ENCODE measurements at regions not wholly inside any gene's neighbourhood (a gene's known extent, or its start where the extent isn't known, plus 50 kb on each side); places are given as distances from the start of the nearest gene placed in this dataset.
"Not testable (repeated sequence)": the region's sequence is repeated elsewhere in the genome, so short reads cannot be mapped to it uniquely, and the experiment has no call there.

- no peaks in the 10 kb centered on the region for H3K27me3 ChIP-seq (ENCODE audit: control insufficient read depth in 1 of 2, insufficient read depth in 2 of 2, low read length in 2 of 2)
- H3K9me3 ChIP-seq (ENCODE audit: control insufficient read depth in 2 of 2, low read length in 2 of 2) = no peaks in the 10 kb centered on the region
These were observed 169.6 kb upstream of the EPHA4 start for GRCh38 chr2:221741496-221742211.

GRCh38 chr2:221731432-221732145, 159.5 kb upstream of the EPHA4 start:
- Histone ChIP-seq H3K4me1 (ENCODE audit: control insufficient read depth, insufficient read depth, low read length) (no peaks in the 10 kb centered on the region), H3K27me3 (ENCODE audit: control insufficient read depth in 1 of 2, insufficient read depth in 2 of 2, low read length in 2 of 2) (no peaks in the 10 kb centered on the region), H3K36me3 (ENCODE audit: control insufficient read depth in 2 of 2, insufficient read depth in 2 of 2, low read length in 2 of 2) (no peaks in the 10 kb centered on the region), H3K4me3 (ENCODE audit: low read length in 2 of 2) (no peak overlapping the region), H3K9ac (ENCODE audit: low read length in 2 of 2) (no peak overlapping the region), H3K9me3 (ENCODE audit: control insufficient read depth in 2 of 2, low read length in 2 of 2) (no peaks in the 10 kb centered on the region), H3K27ac (ENCODE audit: low read length) (no peak overlapping the region)

More at GRCh38 chr2:221741496-221742211, 169.6 kb upstream of the EPHA4 start:
- no peak overlapping the region for H3K9ac ChIP-seq (ENCODE audit: low read length in 2 of 2)
- H3K27ac ChIP-seq (ENCODE audit: low read length) = no peak overlapping the region
- H3K36me3 ChIP-seq (ENCODE audit: control insufficient read depth in 2 of 2, insufficient read depth in 2 of 2, low read length in 2 of 2) = no peaks in the 10 kb centered on the region
- H3K4me3 ChIP-seq (ENCODE audit: low read length in 2 of 2) = no peak overlapping the region
- no peaks in the 10 kb centered on the region for H3K4me1 ChIP-seq (ENCODE audit: control insufficient read depth, insufficient read depth, low read length)

- Histone ChIP-seq H3K4me3 (ENCODE audit: low read length in 2 of 2) (no peak overlapping the region), H3K27me3 (ENCODE audit: control insufficient read depth in 1 of 2, insufficient read depth in 2 of 2, low read length in 2 of 2) (no peaks in the 10 kb centered on the region), H3K4me1 (ENCODE audit: control insufficient read depth, insufficient read depth, low read length) (no peaks in the 10 kb centered on the region), H3K9me3 (ENCODE audit: control insufficient read depth in 2 of 2, low read length in 2 of 2) (no peaks in the 10 kb centered on the region), H3K27ac (ENCODE audit: low read length) (no peak overlapping the region), H3K9ac (ENCODE audit: low read length in 2 of 2) (no peak overlapping the region), H3K36me3 (ENCODE audit: control insufficient read depth in 2 of 2, insufficient read depth in 2 of 2, low read length in 2 of 2) (no peaks in the 10 kb centered on the region)
These were observed 154.9 kb upstream of the EPHA4 start for GRCh38 chr2:221726894-221727513.

GRCh38 chr2:221724631-221725203, 152.6 kb upstream of the EPHA4 start:
- Histone ChIP-seq H3K4me1 (ENCODE audit: control insufficient read depth, insufficient read depth, low read length) (no peaks in the 10 kb centered on the region), H3K9ac (ENCODE audit: low read length in 2 of 2) (no peak overlapping the region), H3K36me3 (ENCODE audit: control insufficient read depth in 2 of 2, insufficient read depth in 2 of 2, low read length in 2 of 2) (no peaks in the 10 kb centered on the region), H3K27ac (ENCODE audit: low read length) (no peak overlapping the region), H3K9me3 (ENCODE audit: control insufficient read depth in 2 of 2, low read length in 2 of 2) (no peaks in the 10 kb centered on the region), H3K4me3 (ENCODE audit: low read length in 2 of 2) (no peak overlapping the region), H3K27me3 (ENCODE audit: control insufficient read depth in 1 of 2, insufficient read depth in 2 of 2, low read length in 2 of 2) (no peaks in the 10 kb centered on the region)

- not testable (repeated sequence) for H3K4me1 ChIP-seq (ENCODE audit: control insufficient read depth, insufficient read depth, low read length); H3K9ac ChIP-seq (ENCODE audit: low read length in 2 of 2); H3K4me3 ChIP-seq (ENCODE audit: low read length in 2 of 2); H3K36me3 ChIP-seq (ENCODE audit: control insufficient read depth in 2 of 2, insufficient read depth in 2 of 2, low read length in 2 of 2); H3K9me3 ChIP-seq (ENCODE audit: control insufficient read depth in 2 of 2, low read length in 2 of 2); H3K27ac ChIP-seq (ENCODE audit: low read length); H3K27me3 ChIP-seq (ENCODE audit: control insufficient read depth in 1 of 2, insufficient read depth in 2 of 2, low read length in 2 of 2)
These were observed 152.0 kb upstream of the EPHA4 start for GRCh38 chr2:221724117-221724516.

- H3K9me3 ChIP-seq (ENCODE audit: control insufficient read depth in 2 of 2, low read length in 2 of 2) = no peaks in the 10 kb centered on the region
- H3K27me3 ChIP-seq (ENCODE audit: control insufficient read depth in 1 of 2, insufficient read depth in 2 of 2, low read length in 2 of 2) = no peaks in the 10 kb centered on the region
- H3K4me3 ChIP-seq (ENCODE audit: low read length in 2 of 2) = no peak overlapping the region
- no peak overlapping the region for H3K27ac ChIP-seq (ENCODE audit: low read length)
- no peaks in the 10 kb centered on the region for H3K36me3 ChIP-seq (ENCODE audit: control insufficient read depth in 2 of 2, insufficient read depth in 2 of 2, low read length in 2 of 2)
- H3K4me1 ChIP-seq (ENCODE audit: control insufficient read depth, insufficient read depth, low read length) = no peaks in the 10 kb centered on the region
- H3K9ac ChIP-seq (ENCODE audit: low read length in 2 of 2) = no peak overlapping the region
These were observed 144.6 kb upstream of the EPHA4 start for GRCh38 chr2:221716426-221717303.

- Histone ChIP-seq H3K9ac (ENCODE audit: low read length in 2 of 2) (no peak overlapping the region), H3K27ac (ENCODE audit: low read length) (no peak overlapping the region)
These were observed 143.6 kb upstream of the EPHA4 start for GRCh38 chr2:221715523-221716247.

GRCh38 chr2:221710744-221711143, 138.6 kb upstream of the EPHA4 start:
- H3K9me3 ChIP-seq (ENCODE audit: control insufficient read depth in 2 of 2, low read length in 2 of 2) = no peaks in the 10 kb centered on the region
- peak overlapping the region; percentile 74 for H3K27ac ChIP-seq (ENCODE audit: low read length)
- H3K9ac ChIP-seq (ENCODE audit: low read length in 2 of 2) = peak overlapping the region; percentile 14 to 37
- H3K4me3 ChIP-seq (ENCODE audit: low read length in 2 of 2) = peak overlapping the region; percentile 24 to 45
- no peaks in the 10 kb centered on the region for H3K36me3 ChIP-seq (ENCODE audit: control insufficient read depth in 2 of 2, insufficient read depth in 2 of 2, low read length in 2 of 2)
- no peaks in the 10 kb centered on the region for H3K27me3 ChIP-seq (ENCODE audit: control insufficient read depth in 1 of 2, insufficient read depth in 2 of 2, low read length in 2 of 2)
- H3K4me1 ChIP-seq (ENCODE audit: control insufficient read depth, insufficient read depth, low read length) = peaks cover 3% of the 10 kb centered on the region

More at GRCh38 chr2:221715523-221716247, 143.6 kb upstream of the EPHA4 start:
- H3K4me1 ChIP-seq (ENCODE audit: control insufficient read depth, insufficient read depth, low read length) = peaks cover 3% of the 10 kb centered on the region
- H3K9me3 ChIP-seq (ENCODE audit: control insufficient read depth in 2 of 2, low read length in 2 of 2) = no peaks in the 10 kb centered on the region
- no peaks in the 10 kb centered on the region for H3K27me3 ChIP-seq (ENCODE audit: control insufficient read depth in 1 of 2, insufficient read depth in 2 of 2, low read length in 2 of 2)
- H3K36me3 ChIP-seq (ENCODE audit: control insufficient read depth in 2 of 2, insufficient read depth in 2 of 2, low read length in 2 of 2) = no peaks in the 10 kb centered on the region
- no peak overlapping the region for H3K4me3 ChIP-seq (ENCODE audit: low read length in 2 of 2)

GRCh38 chr2:221708902-221709301, 136.8 kb upstream of the EPHA4 start:
- H3K36me3 ChIP-seq (ENCODE audit: control insufficient read depth in 2 of 2, insufficient read depth in 2 of 2, low read length in 2 of 2) = no peaks in the 10 kb centered on the region
- H3K4me3 ChIP-seq (ENCODE audit: low read length in 2 of 2) = no peak overlapping the region
- H3K4me1 ChIP-seq (ENCODE audit: control insufficient read depth, insufficient read depth, low read length) = peaks cover 3% of the 10 kb centered on the region
- no peaks in the 10 kb centered on the region for H3K9me3 ChIP-seq (ENCODE audit: control insufficient read depth in 2 of 2, low read length in 2 of 2)
- no peak overlapping the region for H3K27ac ChIP-seq (ENCODE audit: low read length)
- no peaks in the 10 kb centered on the region for H3K27me3 ChIP-seq (ENCODE audit: control insufficient read depth in 1 of 2, insufficient read depth in 2 of 2, low read length in 2 of 2)
- no peak overlapping the region for H3K9ac ChIP-seq (ENCODE audit: low read length in 2 of 2)

Measured in stomach smooth muscle (tissue), 2 donors.